Activated naive CD8-positive, alpha-beta T cell (primary cell): ENCODE measurements at regions not wholly inside any gene's neighbourhood (a gene's known extent, or its start where the extent isn't known, plus 50 kb on each side); places are given as distances from the start of the nearest gene placed in this dataset.

Experiments used
- H3K27ac Mint-ChIP-seq: one replicate; pipeline ENCODE4 v1.8.0; 2021; ENCODE audit warnings: mixed read lengths
- H3K27me3 Mint-ChIP-seq: one replicate; pipeline ENCODE4 v1.8.0; 2021; ENCODE audit warnings: mixed read lengths
- H3K36me3 Mint-ChIP-seq: one replicate; pipeline ENCODE4 v1.8.0; 2021; ENCODE audit warnings: mixed read lengths
- H3K4me1 Mint-ChIP-seq: one replicate; pipeline ENCODE4 v1.8.0; 2021; ENCODE audit warnings: low read depth, mixed read lengths
- H3K4me3 Mint-ChIP-seq: one replicate; pipeline ENCODE4 v1.8.0; 2021; ENCODE audit warnings: mild to moderate bottlenecking, mixed read lengths
- H3K9me3 Mint-ChIP-seq: one replicate; pipeline ENCODE4 v1.8.0; 2021; ENCODE audit warnings: low read depth, mixed read lengths

DNA sequence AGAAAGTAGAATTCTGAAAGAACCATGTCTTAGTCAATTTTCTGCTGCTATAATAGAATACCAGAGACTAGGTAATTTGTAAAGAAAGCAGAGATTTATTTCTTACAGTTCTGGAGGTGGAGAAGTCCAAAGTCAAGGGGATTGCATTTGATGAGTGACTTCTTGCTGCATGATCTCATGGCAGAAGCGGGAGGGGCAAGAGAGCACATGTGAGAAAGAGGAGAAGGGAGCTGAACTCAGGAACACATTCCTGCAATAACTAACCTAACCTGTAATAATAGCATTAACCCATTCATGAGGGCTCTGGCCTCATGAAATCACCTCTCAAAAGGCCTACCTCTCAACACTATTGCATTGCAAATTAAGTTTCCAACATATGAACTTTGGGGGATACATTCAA is 797.5 kb upstream of the POU3F3 start:
- Mint-ChIP-seq H3K36me3 (no peaks in the 10 kb centered on the region), H3K4me1 (no peaks in the 10 kb centered on the region), H3K27me3 (no peaks in the 10 kb centered on the region), H3K27ac (no peak overlapping the region), H3K9me3 (peaks cover 5% of the 10 kb centered on the region), H3K4me3 (no peak overlapping the region)

DNA sequence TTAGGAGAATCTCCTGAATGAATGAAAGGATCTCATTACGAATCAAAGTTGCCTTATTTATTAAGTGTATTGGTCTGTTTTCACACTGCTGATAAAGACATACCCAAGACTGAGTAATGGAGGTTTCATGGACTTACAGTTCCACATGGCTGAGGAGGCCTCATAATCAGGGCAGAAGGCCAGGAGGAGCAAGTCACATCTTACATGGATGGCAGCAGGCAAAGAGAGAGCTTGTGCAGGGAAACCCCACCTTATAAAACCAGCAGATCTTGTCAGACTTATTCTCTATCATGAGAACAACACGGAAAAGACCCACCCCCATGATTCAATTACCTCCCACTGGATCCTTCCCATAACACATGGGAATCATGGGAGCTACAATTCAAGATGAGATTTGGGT is 785.2 kb upstream of the POU3F3 start:
- Mint-ChIP-seq H3K27me3 (no peaks in the 10 kb centered on the region), H3K4me3 (no peak overlapping the region), H3K27ac (no peak overlapping the region), H3K36me3 (no peaks in the 10 kb centered on the region), H3K9me3 (peaks cover 3% of the 10 kb centered on the region), H3K4me1 (no peaks in the 10 kb centered on the region)

DNA sequence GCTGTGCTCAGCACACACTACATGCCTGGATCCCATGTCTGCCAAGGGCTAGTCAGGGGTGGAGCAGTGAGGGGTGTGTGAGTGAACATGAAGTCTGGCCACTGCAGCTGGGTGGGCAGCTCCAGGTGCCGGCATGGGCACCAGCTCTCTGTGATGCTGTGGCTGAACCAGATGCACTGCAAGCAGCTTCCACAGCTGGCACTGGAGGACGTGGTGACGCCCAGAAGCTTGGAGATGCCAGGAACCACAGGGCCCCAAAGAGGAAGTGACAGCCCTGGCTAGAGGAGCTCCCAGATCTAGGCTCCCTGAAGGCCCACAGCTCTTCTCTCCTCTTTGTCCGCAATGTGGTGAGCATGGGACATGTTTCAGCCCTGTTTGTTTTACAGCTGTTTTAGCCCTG is 776.3 kb upstream of the POU3F3 start:
- no peaks in the 10 kb centered on the region for H3K27me3 Mint-ChIP-seq
- no peaks in the 10 kb centered on the region for H3K4me1 Mint-ChIP-seq
- H3K27ac Mint-ChIP-seq: no peak overlapping the region
- H3K4me3 Mint-ChIP-seq: no peak overlapping the region
- H3K36me3 Mint-ChIP-seq: no peaks in the 10 kb centered on the region
- H3K9me3 Mint-ChIP-seq: peaks cover 9% of the 10 kb centered on the region

DNA sequence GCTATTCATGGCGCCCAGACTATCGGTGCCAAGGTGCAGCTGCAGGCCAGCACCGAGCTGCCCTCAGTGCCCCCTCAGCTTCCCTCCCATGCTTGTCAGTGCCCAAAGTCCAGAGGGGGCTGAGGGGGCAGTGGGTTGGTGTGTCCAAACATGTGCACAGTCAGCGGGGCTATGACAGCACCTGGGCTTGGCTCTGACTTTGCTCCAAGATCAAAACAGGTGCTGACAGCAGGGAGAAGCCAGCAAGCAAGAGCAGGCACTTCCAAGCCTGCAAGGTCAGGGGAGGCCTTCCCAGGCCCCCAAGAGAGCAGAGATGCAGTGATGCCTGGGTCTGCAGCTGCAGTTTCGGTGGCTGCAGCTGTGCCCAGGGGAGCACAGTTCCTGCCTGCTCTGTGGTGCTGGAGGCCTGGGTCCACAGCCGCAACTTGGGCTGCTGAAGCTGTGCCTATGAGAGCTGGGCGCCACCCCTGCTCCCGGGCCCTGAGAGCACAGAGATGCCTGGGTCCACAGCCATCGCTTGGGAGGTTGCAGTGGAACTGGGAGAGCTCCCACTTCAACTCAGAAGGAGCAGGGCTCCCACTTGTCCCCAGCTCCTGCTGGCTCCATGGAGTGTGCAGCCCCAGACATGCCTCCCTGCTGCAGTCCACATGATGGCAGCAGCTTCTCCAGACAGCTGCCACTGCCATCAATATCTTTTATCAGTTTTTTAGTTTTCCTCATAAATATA is 775.3 kb upstream of the POU3F3 start:
- Mint-ChIP-seq H3K36me3 (no peaks in the 10 kb centered on the region), H3K27ac (no peak overlapping the region), H3K27me3 (no peaks in the 10 kb centered on the region)

DNA sequence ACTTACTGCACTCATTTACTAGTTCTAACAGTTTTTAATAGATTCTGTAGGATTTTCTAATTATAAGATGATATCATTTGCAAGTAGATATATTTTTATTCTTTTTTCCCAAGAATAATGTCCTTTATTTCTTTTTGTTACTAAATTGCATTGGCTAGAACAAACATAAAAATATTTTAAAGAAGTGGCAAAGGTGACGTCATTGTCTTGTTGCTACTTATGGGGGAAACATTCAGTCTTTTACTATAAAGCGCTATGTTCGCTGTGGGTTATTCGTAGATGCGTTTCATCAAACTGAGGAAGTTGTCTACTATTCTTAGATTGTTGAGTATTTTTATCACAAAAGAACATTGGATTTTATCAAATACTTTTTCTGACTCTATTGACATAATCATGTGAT is 765.2 kb upstream of the POU3F3 start:
- Mint-ChIP-seq H3K4me1 (no peaks in the 10 kb centered on the region), H3K27ac (no peak overlapping the region), H3K9me3 (peaks cover 5% of the 10 kb centered on the region), H3K36me3 (no peaks in the 10 kb centered on the region), H3K4me3 (no peak overlapping the region), H3K27me3 (no peaks in the 10 kb centered on the region)

More for the DNA sequence above, 775.3 kb upstream of the POU3F3 start:
- no peak overlapping the region for H3K4me3 Mint-ChIP-seq
- peaks cover 9% of the 10 kb centered on the region for H3K9me3 Mint-ChIP-seq
- no peaks in the 10 kb centered on the region for H3K4me1 Mint-ChIP-seq

DNA sequence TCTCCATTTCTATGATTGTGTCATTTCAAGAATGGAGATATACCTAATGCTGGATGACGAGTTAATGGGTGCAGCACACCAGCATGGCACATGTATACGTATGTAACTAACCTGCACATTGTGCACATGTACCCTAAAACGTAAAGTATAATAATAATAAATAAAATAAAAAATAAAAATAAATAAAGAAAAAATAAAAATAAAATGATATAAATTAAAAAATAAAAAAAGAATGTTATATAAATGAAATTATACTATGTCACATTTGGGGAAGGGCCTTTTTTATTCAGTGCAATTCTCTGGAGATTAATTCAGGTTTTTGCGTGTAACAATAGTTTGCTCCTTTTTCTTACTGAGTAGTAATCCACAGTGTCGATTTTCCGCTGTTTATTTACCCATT is 763.5 kb upstream of the POU3F3 start:
- Mint-ChIP-seq H3K4me1 (no peaks in the 10 kb centered on the region), H3K4me3 (no peak overlapping the region), H3K36me3 (no peaks in the 10 kb centered on the region), H3K27me3 (no peaks in the 10 kb centered on the region), H3K9me3 (peaks cover 13% of the 10 kb centered on the region), H3K27ac (no peak overlapping the region)

DNA sequence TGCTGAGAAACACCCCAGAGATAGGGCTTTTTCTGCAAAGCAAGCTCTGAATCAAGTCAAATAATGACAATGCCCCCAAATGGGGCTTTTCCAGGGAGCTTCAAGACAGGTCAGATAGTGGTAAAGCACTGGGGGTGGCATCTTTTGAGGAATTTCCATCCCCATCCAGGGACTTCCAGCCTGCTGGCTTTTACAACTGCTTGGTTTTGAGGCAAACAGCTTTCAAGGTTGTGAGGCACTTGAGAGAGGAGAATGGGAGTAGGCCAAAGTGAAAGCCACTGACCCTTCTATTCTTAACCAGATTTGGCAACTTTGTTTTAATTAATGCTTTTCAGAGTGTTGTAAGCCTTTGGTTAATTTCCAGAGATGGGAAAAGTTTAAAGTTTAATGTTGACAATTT is 762.0 kb upstream of the POU3F3 start:
- Mint-ChIP-seq H3K4me3 (no peak overlapping the region), H3K9me3 (peaks cover 13% of the 10 kb centered on the region), H3K4me1 (no peaks in the 10 kb centered on the region), H3K36me3 (no peaks in the 10 kb centered on the region), H3K27ac (no peak overlapping the region), H3K27me3 (no peaks in the 10 kb centered on the region)

DNA sequence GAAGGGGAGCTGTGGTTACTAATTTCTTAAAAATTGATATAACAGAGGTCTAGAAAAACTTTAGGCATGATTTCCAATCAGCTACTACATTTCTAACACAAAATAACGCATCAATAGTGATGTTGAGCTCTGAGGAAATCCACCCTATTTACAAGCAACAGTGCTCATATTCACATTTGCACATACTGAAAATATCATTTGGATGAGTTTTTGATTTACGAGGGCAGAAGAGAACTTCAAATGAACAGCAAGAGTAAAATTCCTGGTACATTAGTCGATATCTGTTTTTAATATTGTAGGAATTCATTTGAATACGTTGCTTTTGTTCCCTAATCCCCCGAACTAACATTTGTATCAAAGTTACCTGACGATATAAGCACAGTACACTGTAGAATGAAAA is 761.0 kb upstream of the POU3F3 start:
- Mint-ChIP-seq H3K9me3 (peaks cover 13% of the 10 kb centered on the region), H3K4me3 (no peak overlapping the region), H3K36me3 (no peaks in the 10 kb centered on the region), H3K27me3 (no peaks in the 10 kb centered on the region), H3K27ac (no peak overlapping the region), H3K4me1 (no peaks in the 10 kb centered on the region)

DNA sequence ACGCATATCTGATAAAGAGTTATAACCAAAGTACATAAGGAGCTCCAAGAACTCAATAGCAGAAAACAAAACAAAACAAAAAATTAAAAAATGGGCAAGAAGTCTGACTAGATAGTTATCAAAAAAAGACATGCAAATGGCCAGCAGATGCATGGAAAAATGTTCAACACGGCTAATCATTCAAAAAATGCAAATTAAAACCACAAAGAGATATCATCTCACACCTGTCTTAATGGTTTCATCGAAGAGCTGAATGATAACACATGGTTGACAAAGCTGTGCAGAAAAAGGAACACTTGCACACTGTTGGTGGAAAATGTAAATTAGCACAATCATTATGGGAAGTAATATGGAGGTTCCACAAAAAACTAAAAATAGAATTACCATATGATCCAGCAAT is 751.3 kb upstream of the POU3F3 start:
- H3K27me3 Mint-ChIP-seq: no peaks in the 10 kb centered on the region
- no peak overlapping the region for H3K27ac Mint-ChIP-seq
- H3K9me3 Mint-ChIP-seq: no peaks in the 10 kb centered on the region
- no peaks in the 10 kb centered on the region for H3K36me3 Mint-ChIP-seq
- H3K4me3 Mint-ChIP-seq: no peak overlapping the region
- no peaks in the 10 kb centered on the region for H3K4me1 Mint-ChIP-seq

DNA sequence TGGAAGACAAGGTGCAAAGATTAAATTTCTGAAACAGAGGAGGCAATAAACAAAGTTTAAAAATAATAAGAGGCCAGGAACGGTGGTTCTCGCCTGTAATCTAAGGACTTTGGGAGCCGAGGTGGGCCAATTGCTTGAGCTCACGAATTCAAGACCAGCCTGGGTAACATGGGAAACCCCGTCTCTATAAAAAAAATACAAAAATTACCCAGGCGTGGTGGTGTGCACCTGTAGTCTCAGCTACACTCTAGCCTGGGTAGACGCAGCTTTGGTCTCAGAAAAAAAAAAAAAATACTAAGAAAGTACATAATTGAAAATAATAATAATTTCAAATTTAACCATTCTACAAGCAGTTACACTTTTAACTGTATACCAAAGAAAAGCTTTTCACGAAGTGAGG is 744.6 kb upstream of the POU3F3 start:
- no peak overlapping the region for H3K4me3 Mint-ChIP-seq
- H3K36me3 Mint-ChIP-seq: no peaks in the 10 kb centered on the region
- no peaks in the 10 kb centered on the region for H3K27me3 Mint-ChIP-seq
- no peak overlapping the region for H3K27ac Mint-ChIP-seq
- peaks cover 4% of the 10 kb centered on the region for H3K9me3 Mint-ChIP-seq
- H3K4me1 Mint-ChIP-seq: no peaks in the 10 kb centered on the region

DNA sequence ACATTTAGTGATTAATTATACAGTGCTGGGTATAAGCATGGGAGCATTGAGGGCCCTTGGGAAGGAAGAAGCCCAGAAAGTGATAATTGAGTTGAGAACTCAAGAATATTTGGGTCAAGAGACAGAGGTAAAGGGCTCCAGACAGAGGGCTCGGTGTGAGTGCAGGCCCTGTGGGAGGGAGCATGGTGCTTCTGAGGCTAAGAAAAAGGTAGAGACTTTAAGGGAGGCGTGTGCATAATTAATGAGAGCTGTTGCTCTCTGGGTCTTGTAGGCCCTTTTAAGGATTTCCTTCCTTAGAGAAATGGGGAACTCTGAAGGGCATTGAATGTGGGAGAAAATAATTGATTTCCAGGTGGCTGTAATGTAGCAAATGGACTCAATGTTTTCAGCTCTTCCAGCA is 735.0 kb upstream of the POU3F3 start:
- no peak overlapping the region for H3K27ac Mint-ChIP-seq
- H3K27me3 Mint-ChIP-seq: peaks cover 1% of the 10 kb centered on the region
- no peaks in the 10 kb centered on the region for H3K36me3 Mint-ChIP-seq
- H3K4me3 Mint-ChIP-seq: no peak overlapping the region
- peaks cover 4% of the 10 kb centered on the region for H3K9me3 Mint-ChIP-seq
- no peaks in the 10 kb centered on the region for H3K4me1 Mint-ChIP-seq

DNA sequence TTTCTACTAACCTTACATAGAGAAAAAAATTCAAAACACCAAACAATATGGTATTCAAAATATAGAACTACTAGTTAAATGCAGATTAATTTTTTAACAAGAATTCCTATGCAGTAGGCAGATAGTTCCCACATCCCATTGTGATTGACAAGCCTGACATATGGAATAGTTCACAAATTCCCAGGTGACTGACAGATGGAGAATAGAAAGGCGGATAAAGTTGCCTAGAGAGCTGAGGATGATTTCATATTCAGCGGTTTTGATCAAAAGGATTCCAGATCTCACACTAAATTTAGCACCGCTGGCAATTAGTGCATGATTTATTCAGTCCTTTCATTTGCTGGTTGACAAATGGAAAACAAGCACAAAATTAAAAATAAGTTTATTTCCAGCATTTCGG is 733.7 kb upstream of the POU3F3 start:
- Mint-ChIP-seq H3K4me3 (no peak overlapping the region), H3K4me1 (no peaks in the 10 kb centered on the region), H3K9me3 (peaks cover 4% of the 10 kb centered on the region), H3K27me3 (peaks cover 1% of the 10 kb centered on the region), H3K36me3 (no peaks in the 10 kb centered on the region), H3K27ac (no peak overlapping the region)

DNA sequence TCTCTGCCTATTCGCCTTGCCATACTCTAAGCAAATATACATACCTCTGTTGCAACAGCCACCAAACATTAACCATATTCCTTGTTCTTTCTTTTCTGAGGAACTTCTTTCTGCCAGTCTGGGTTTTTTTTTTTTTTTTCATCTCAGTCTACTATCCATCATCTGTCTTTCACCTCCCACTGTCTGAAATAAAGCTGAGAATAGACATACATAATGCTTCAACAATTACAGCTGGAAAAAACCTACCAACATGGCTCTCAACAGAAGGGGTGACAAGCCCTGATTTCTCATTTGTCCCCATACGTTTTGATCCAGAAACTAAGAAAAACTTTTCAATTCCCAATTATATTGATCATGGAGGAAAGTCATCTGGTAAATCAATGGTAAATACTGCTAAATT is 728.8 kb upstream of the POU3F3 start:
- peaks cover 1% of the 10 kb centered on the region for H3K27me3 Mint-ChIP-seq
- H3K9me3 Mint-ChIP-seq: no peaks in the 10 kb centered on the region
- H3K27ac Mint-ChIP-seq: no peak overlapping the region
- H3K4me1 Mint-ChIP-seq: no peaks in the 10 kb centered on the region
- H3K4me3 Mint-ChIP-seq: no peak overlapping the region
- H3K36me3 Mint-ChIP-seq: no peaks in the 10 kb centered on the region

DNA sequence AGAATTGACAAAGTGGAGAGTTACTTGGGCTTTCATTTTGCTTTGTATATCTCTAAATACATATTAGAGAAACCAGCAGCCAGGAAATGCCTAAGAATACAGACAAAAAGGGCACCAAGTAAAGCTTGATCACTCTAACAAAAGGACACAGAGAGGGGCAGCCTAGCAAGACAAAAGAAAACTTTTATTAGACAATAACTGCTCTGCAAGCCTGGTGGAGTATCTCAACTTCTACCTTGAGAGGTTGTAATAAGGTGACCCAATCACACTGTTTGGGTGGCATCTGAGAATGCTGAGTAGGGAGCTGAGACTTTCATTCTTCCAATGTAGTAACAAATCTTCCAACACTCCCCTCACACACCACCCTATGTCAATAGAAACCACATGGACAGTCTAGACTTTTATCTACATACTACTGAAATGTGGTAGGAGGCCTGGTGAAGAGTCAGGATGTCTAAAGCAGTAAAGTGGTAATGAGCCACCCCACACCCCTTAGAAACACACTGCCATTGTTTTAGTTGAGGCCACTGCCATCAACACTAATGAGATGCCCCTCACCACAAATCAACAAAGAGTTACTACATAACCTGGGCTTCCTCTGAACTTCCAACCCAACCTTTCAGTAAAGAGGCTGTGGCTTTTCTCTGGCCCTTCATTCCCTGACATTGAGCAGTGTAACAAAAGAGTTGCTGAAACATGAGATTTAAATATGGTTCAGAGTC is 726.7 kb upstream of the POU3F3 start:
- Mint-ChIP-seq H3K4me3 (no peak overlapping the region), H3K36me3 (no peaks in the 10 kb centered on the region), H3K4me1 (no peaks in the 10 kb centered on the region), H3K27me3 (peaks cover 1% of the 10 kb centered on the region), H3K27ac (no peak overlapping the region), H3K9me3 (no peaks in the 10 kb centered on the region)

DNA sequence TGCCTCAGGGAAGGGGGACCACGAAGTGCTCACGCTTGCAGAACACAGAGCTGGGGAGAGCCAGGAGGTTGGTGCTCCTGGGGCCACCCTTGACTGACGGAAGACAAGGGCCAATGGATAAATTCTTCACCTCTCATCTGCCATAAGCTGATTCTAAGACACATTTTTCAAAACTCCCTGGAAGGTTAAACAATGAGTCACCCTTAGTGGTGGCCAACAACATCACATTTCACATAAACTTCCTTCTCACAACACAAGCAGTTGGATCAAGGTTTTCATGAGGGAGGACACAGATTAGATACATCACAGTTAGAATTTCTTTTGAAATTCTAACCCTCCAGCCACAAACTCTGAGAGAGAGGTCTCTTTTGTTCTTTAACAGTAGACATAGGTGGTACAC is 713.6 kb upstream of the POU3F3 start:
- Mint-ChIP-seq H3K9me3 (no peaks in the 10 kb centered on the region), H3K4me1 (no peaks in the 10 kb centered on the region)

DNA sequence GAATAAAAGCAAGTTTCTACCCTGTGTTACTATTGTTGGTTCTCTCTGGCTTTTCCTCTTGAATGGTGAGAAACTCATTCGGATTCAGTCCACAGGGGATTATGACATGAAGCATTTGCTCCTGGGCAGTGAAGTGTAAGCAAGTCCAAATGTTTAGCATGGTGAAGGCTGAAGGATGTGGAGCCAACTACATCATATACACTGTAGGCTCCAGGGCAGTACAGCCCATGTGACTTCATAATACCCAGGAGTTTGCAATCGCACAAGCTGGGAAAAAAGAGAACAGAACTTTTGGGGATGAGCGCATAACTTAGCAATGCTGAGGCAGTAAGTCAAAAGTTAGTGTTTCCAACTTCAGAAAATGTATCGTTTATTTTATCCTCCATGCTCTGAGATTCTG is 695.7 kb upstream of the POU3F3 start:
- Mint-ChIP-seq H3K4me3 (no peak overlapping the region), H3K36me3 (no peaks in the 10 kb centered on the region), H3K9me3 (no peaks in the 10 kb centered on the region), H3K27me3 (no peaks in the 10 kb centered on the region), H3K27ac (no peak overlapping the region), H3K4me1 (no peaks in the 10 kb centered on the region)

More for the DNA sequence above, 713.6 kb upstream of the POU3F3 start:
- no peaks in the 10 kb centered on the region for H3K36me3 Mint-ChIP-seq
- H3K27ac Mint-ChIP-seq: no peak overlapping the region
- H3K4me3 Mint-ChIP-seq: no peak overlapping the region
- H3K27me3 Mint-ChIP-seq: peaks cover 1% of the 10 kb centered on the region
